Uterus (tissue), 2 donors: ENCODE measurements at regions not wholly inside any gene's neighbourhood (a gene's known extent, or its start where the extent isn't known, plus 50 kb on each side); places are given as distances from the start of the nearest gene placed in this dataset.

Experiments used
- POLR2A ChIP-seq, 2 donors: fragments of 450-650 bp; IDR thresholded peaks; one replicate each; pipeline ENCODE4 v1.6.1; 2016; ENCODE audit warnings: antibody characterized with exemption in 2 of 2, mild to moderate bottlenecking in 1 of 2, moderate library complexity in 1 of 2
- TF ChIP-seq, protein P1 (sequence below), 4 experiments: fragments of 200-600 bp in 2 of 4; fragments of 450-650 bp in 2 of 4; sonication (generic) in 2 of 4; IDR thresholded peaks; one replicate each; pipeline ENCODE4 v1.5.1; 2016 to 2019; ENCODE audit warnings: antibody characterized with exemption in 4 of 4, mild to moderate bottlenecking in 2 of 4, moderate library complexity in 1 of 4

DNA sequence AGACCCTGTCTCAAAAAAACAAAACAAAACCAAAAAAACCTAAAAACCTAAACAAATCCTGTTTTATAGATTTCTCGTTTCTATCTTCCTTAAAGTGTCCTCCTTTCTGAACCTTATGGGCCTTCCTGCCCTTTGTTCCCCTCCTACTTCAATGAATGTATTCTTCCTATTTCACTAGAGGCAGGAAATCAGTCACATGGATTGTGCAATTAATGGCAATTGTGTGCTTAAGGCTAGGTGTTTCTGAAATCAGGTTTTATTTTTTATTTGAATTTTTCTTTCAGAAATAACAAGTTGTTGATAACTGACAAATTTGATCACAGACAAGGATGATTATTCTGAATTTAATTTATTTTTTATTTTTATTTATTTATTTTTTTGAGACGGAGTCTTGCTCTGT, 220.6 kb upstream of the SEMA6A start:
- TF ChIP-seq, protein P1, sequence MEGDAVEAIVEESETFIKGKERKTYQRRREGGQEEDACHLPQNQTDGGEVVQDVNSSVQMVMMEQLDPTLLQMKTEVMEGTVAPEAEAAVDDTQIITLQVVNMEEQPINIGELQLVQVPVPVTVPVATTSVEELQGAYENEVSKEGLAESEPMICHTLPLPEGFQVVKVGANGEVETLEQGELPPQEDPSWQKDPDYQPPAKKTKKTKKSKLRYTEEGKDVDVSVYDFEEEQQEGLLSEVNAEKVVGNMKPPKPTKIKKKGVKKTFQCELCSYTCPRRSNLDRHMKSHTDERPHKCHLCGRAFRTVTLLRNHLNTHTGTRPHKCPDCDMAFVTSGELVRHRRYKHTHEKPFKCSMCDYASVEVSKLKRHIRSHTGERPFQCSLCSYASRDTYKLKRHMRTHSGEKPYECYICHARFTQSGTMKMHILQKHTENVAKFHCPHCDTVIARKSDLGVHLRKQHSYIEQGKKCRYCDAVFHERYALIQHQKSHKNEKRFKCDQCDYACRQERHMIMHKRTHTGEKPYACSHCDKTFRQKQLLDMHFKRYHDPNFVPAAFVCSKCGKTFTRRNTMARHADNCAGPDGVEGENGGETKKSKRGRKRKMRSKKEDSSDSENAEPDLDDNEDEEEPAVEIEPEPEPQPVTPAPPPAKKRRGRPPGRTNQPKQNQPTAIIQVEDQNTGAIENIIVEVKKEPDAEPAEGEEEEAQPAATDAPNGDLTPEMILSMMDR (IDR thresholded peaks at IDR 0.05): no peak
- TF ChIP-seq POLR2A (IDR thresholded peaks at IDR 0.05): no peak
